H1 (cell line): ENCODE measurements at regions not wholly inside any gene's neighbourhood (a gene's known extent, or its start where the extent isn't known, plus 50 kb on each side); places are given as distances from the start of the nearest gene placed in this dataset.

Source experiments
- CTCF ChIA-PET: fragments of 300-600 bp; sonication (Branson Sonifier 250); formaldehyde crosslinking; loops from one replicate; lab custom pipeline; 2021; ENCODE audit not compliant: partially characterized antibody; lab: Charles Lee
- POLR2A ChIA-PET: fragments of 300-600 bp; sonication (Branson Sonifier 250); formaldehyde crosslinking; loops from one replicate; lab custom pipeline; 2021; ENCODE audit warnings: inconsistent platforms; ENCODE audit not compliant: partially characterized antibody; lab: Charles Lee
- DNase-seq, 2 experiments: peaks; one replicate each; pipeline versions ENCODE4 v3.0.0 to v3.0.0-alpha.2; 2010 to 2022; ENCODE audit warnings: low spot score in 2 of 2, low read depth in 1 of 2, mixed read lengths in 1 of 2
- FAIRE-seq: peaks from 2 replicates; lab custom pipeline; 2011; peaks lifted over from hg19 to GRCh38; lab: Jason Lieb, UNC
- H2AFZ ChIP-seq: 2 replicates; pipeline ENCODE4 v1.8.1; 2012; ENCODE audit warnings: low read length, inconsistent platforms
- H2AK5ac ChIP-seq: 2 replicates; pipeline ENCODE4 v1.6.1; 2013; ENCODE audit warnings: low read depth, low read length
- H2BK120ac ChIP-seq: replicated peaks from 2 replicates; pipeline ENCODE3; 2013; ENCODE audit warnings: low read depth, low read length, inconsistent platforms
- H2BK12ac ChIP-seq: 2 replicates; pipeline ENCODE4 v1.6.1; 2013; ENCODE audit warnings: low read depth, low read length
- H2BK15ac ChIP-seq: 2 replicates; pipeline ENCODE4 v1.6.1; 2013; ENCODE audit warnings: low read length
- H2BK20ac ChIP-seq: 2 replicates; pipeline ENCODE4 v1.6.1; 2013; ENCODE audit warnings: low read length
- H2BK5ac ChIP-seq: 2 replicates; pipeline ENCODE4 v1.6.1; 2013; ENCODE audit warnings: low read depth, low read length
- H3K14ac ChIP-seq: 2 replicates; pipeline ENCODE4 v1.6.1; 2013; ENCODE audit warnings: inconsistent platforms; ENCODE audit not compliant: insufficient read length
- H3K18ac ChIP-seq: 2 replicates; pipeline ENCODE4 v1.6.1; 2013; ENCODE audit warnings: low read length; ENCODE audit errors: extremely low read depth
- H3K23ac ChIP-seq: 2 replicates; pipeline ENCODE4 v1.6.1; 2013; ENCODE audit warnings: inconsistent platforms; ENCODE audit not compliant: insufficient read length
- H3K23me2 ChIP-seq: 2 replicates; pipeline ENCODE4 v1.6.1; 2013; ENCODE audit warnings: low read depth, low read length
- H3K27ac ChIP-seq: 2 replicates; pipeline ENCODE4 v1.6.1; 2011; ENCODE audit warnings: low read depth, low read length, inconsistent platforms
- H3K27me3 ChIP-seq, 4 experiments: replicated peaks in 1 of 4; 1 replicate in 1 of 4; 2 replicates in 3 of 4; pipeline versions ENCODE4 v1.6.1 to v1.8.1; 2011 to 2013; ENCODE audit warnings: low read length in 3 of 4, mild to moderate bottlenecking in 3 of 4, inconsistent platforms in 2 of 4, mixed read lengths in 2 of 4, moderate library complexity in 1 of 4; ENCODE audit not compliant: control insufficient read depth in 3 of 4, insufficient read depth in 3 of 4; ENCODE audit errors: extremely low read depth in 1 of 4
- H3K36me3 ChIP-seq, 4 experiments: 2 replicates each; pipeline versions ENCODE4 v1.6.1 to v1.8.1; 2011 to 2013; ENCODE audit warnings: mild to moderate bottlenecking in 4 of 4, low read length in 3 of 4, moderate library complexity in 2 of 4, control low read depth in 1 of 4, inconsistent platforms in 1 of 4; ENCODE audit not compliant: insufficient read depth in 4 of 4, control insufficient read depth in 2 of 4
- H3K4ac ChIP-seq: replicated peaks from 2 replicates; pipeline ENCODE3; 2013; ENCODE audit warnings: low read length, low read depth, mixed read lengths, inconsistent platforms; ENCODE audit not compliant: insufficient read length
- H3K4me1 ChIP-seq, 4 experiments: replicated peaks in 1 of 4; 1 replicate in 1 of 4; 2 replicates in 3 of 4; pipeline versions ENCODE4 v1.6.1 to v1.8.1; 2011 to 2013; ENCODE audit warnings: low read length in 3 of 4, inconsistent platforms in 2 of 4, mixed read lengths in 1 of 4; ENCODE audit not compliant: insufficient read depth in 4 of 4, control insufficient read depth in 3 of 4
- H3K4me2 ChIP-seq, 2 experiments: 2 replicates each; pipeline versions ENCODE4 v1.6.1 to v1.8.1; 2011 to 2013; ENCODE audit warnings: low read depth in 2 of 2, low read length in 2 of 2, control low read depth in 1 of 2, inconsistent platforms in 1 of 2, mild to moderate bottlenecking in 1 of 2; ENCODE audit not compliant: insufficient read depth in 1 of 2
- H3K4me3 ChIP-seq, 4 experiments: fragments of 200-600, 300-600 bp in 1 of 4; sonication (generic), shearing (Covaris generic), sonication (Bioruptor Twin) in 1 of 4; 2 replicates each; pipeline versions ENCODE4 v1.5.1 to v1.8.1; 2011 to 2016; ENCODE audit warnings: low read length in 4 of 4, low read depth in 3 of 4, control low read depth in 2 of 4, inconsistent platforms in 2 of 4, mild to moderate bottlenecking in 2 of 4, mixed read lengths in 1 of 4, moderate library complexity in 1 of 4; ENCODE audit not compliant: insufficient read depth in 2 of 4; ENCODE audit errors: extremely low read depth in 1 of 4
- H3K56ac ChIP-seq: replicated peaks from 2 replicates; pipeline ENCODE3; 2013; ENCODE audit warnings: low read depth, mild to moderate bottlenecking, mixed read lengths, low read length, inconsistent platforms; ENCODE audit not compliant: insufficient read length
- H3K79me1 ChIP-seq: 2 replicates; pipeline ENCODE4 v1.6.1; 2013; ENCODE audit warnings: low read depth, low read length, control low read depth
- H3K79me2 ChIP-seq, 2 experiments: 2 replicates each; pipeline versions ENCODE4 v1.6.1 to v1.8.1; 2012 to 2013; ENCODE audit warnings: low read length in 2 of 2, mild to moderate bottlenecking in 2 of 2, inconsistent platforms in 1 of 2; ENCODE audit not compliant: insufficient read depth in 2 of 2, control insufficient read depth in 1 of 2
- H3K9ac ChIP-seq, 4 experiments: replicated peaks in 1 of 4; 1 replicate in 1 of 4; 2 replicates in 3 of 4; pipeline versions ENCODE4 v1.6.1 to v1.8.1; 2011 to 2013; ENCODE audit warnings: low read depth in 3 of 4, low read length in 3 of 4, control low read depth in 2 of 4, mild to moderate bottlenecking in 2 of 4, moderate library complexity in 2 of 4, inconsistent platforms in 1 of 4; ENCODE audit errors: extremely low read depth in 1 of 4
- H3K9me3 ChIP-seq, 2 experiments: 2 replicates each; pipeline versions ENCODE4 v1.6.1 to v1.8.1; 2012 to 2013; ENCODE audit warnings: mild to moderate bottlenecking in 2 of 2, moderate library complexity in 2 of 2, control low read depth in 1 of 2, inconsistent platforms in 1 of 2, low read depth in 1 of 2, low read length in 1 of 2, mixed read lengths in 1 of 2; ENCODE audit not compliant: insufficient read depth in 2 of 2
- H4K20me1 ChIP-seq, 2 experiments: replicated peaks in 1 of 2; 2 replicates each; pipeline versions ENCODE3 to v1.8.1; 2011 to 2013; ENCODE audit warnings: inconsistent platforms in 2 of 2, low read length in 2 of 2, mild to moderate bottlenecking in 1 of 2; ENCODE audit not compliant: insufficient read depth in 2 of 2, control insufficient read depth in 1 of 2
- H4K5ac ChIP-seq: 2 replicates; pipeline ENCODE4 v1.6.1; 2013; ENCODE audit warnings: low read length, low read depth, mixed read lengths, inconsistent platforms; ENCODE audit not compliant: insufficient read length
- H4K8ac ChIP-seq: 2 replicates; pipeline ENCODE4 v1.8.0; 2013; ENCODE audit warnings: mild to moderate bottlenecking, moderate library complexity, low read length, inconsistent platforms; ENCODE audit not compliant: insufficient read depth; ENCODE audit errors: extremely low read depth
- H4K91ac ChIP-seq: replicated peaks from 2 replicates; pipeline ENCODE3; 2013; ENCODE audit warnings: low read length, mixed read lengths, inconsistent platforms; ENCODE audit not compliant: insufficient read length
- ASH2L ChIP-seq: fragments of 200-600, 300-600 bp; sonication (generic); IDR thresholded peaks from one replicate; pipeline ENCODE4 v1.7.1; 2017; ENCODE audit warnings: low read length
- ATF3 ChIP-seq: IDR thresholded peaks from 2 replicates; pipeline ENCODE4 v1.6.1; 2011; ENCODE audit warnings: low read depth, mild to moderate bottlenecking, low read length; ENCODE audit not compliant: insufficient read depth
- EP300 ChIP-seq, 2 experiments: IDR thresholded peaks; 1 replicate in 1 of 2; 2 replicates in 1 of 2; pipeline ENCODE4 v1.6.1; 2011 to 2012; ENCODE audit warnings: low read depth in 2 of 2, low read length in 2 of 2, mild to moderate bottlenecking in 2 of 2, borderline replicate concordance in 1 of 2, inconsistent platforms in 1 of 2, moderate library complexity in 1 of 2
- FOSL1 ChIP-seq: IDR thresholded peaks from 2 replicates; pipeline ENCODE4 v1.6.1; 2011; ENCODE audit warnings: mild to moderate bottlenecking, low read depth, low read length, moderate library complexity; ENCODE audit not compliant: insufficient read depth
- POU5F1 ChIP-seq: IDR thresholded peaks from 2 replicates; pipeline ENCODE4 v1.6.1; 2011; ENCODE audit warnings: low read depth, mild to moderate bottlenecking, low read length, moderate library complexity
- RAD21 ChIP-seq, 2 experiments: IDR thresholded peaks in 1 of 2; conservative IDR thresholded peaks in 1 of 2; 2 replicates each; pipeline ENCODE4 v1.6.1; 2011; ENCODE audit warnings: low read depth in 2 of 2, low read length in 2 of 2, improper control_type of control experiment in 1 of 2, inconsistent platforms in 1 of 2, mild to moderate bottlenecking in 1 of 2, moderate library complexity in 1 of 2
- SRF ChIP-seq: IDR thresholded peaks from 2 replicates; pipeline ENCODE4 v1.6.1; 2011; ENCODE audit warnings: mild to moderate bottlenecking, low read depth, low read length, moderate library complexity
- TAF7 ChIP-seq: optimal IDR thresholded peaks from 2 replicates; pipeline ENCODE3; 2011; ENCODE audit warnings: low read depth, mild to moderate bottlenecking, inconsistent platforms, low read length, moderate library complexity, borderline replicate concordance
- TEAD4 ChIP-seq: IDR thresholded peaks from 2 replicates; pipeline ENCODE4 v1.6.1; 2012; ENCODE audit warnings: low read depth, low read length, inconsistent platforms, mixed read lengths
- ZNF274 ChIP-seq: IDR thresholded peaks from 2 replicates; pipeline ENCODE4 v1.7.0; 2012; ENCODE audit warnings: low read length, borderline replicate concordance; ENCODE audit errors: extremely low read depth
- WGBS, 2 experiments: shearing (Covaris generic) in 1 of 2; methylation state at CpG; one replicate each; pipeline versions ENCODE4 v1.1.6 to v1.1.7; 2013 to 2015; ENCODE audit warnings: low lambda C conversion rate in 2 of 2, mixed read lengths in 2 of 2, inconsistent platforms in 1 of 2, low coverage in 1 of 2, missing lambda C conversion rate in 1 of 2; ENCODE audit not compliant: insufficient replicate concordance in 2 of 2, insufficient coverage in 1 of 2, insufficient read length in 1 of 2; ENCODE audit errors: extremely low coverage in 1 of 2, missing lambda C conversion rate in 1 of 2; 5-methylcytosine and 5-hydroxymethylcytosine counted together

- no peaks in the 10 kb centered on the region for H3K36me3 ChIP-seq
- H4K91ac ChIP-seq = no peak overlapping the region
- no peak overlapping the region for H2BK120ac ChIP-seq
- no peak overlapping the region for H4K5ac ChIP-seq
- no peak overlapping the region for H2BK15ac ChIP-seq
- peaks cover 0 to 4% (median 2%) of the 10 kb centered on the region in 4 experiments; a peak in 2 of 7 replicates for H3K4me1 ChIP-seq
- no peaks in the 10 kb centered on the region for H3K27me3 ChIP-seq
- no peaks in the 10 kb centered on the region for H4K20me1 ChIP-seq
- no peaks in the 10 kb centered on the region for H3K9me3 ChIP-seq
- no peak overlapping the region for H3K56ac ChIP-seq
- DNase-seq (no peak), FAIRE-seq (no peak)
- H3K18ac ChIP-seq = no peak overlapping the region
- CTCF ChIA-PET = interaction anchor here (0.6 to 1.5 kb wide), 5 partner anchors 11 to 221 kb away, joined by 3 read pairs; no protein-coding TSS in a partner anchor
- no peak overlapping the region for H3K4me2 ChIP-seq
- no peak overlapping the region for H3K14ac ChIP-seq
- H3K4me3 ChIP-seq = no peak overlapping the region
- no peak overlapping the region for H3K4ac ChIP-seq
- no peak overlapping the region; the same call in 1 of the 2 replicates for H2AK5ac ChIP-seq
- no peak overlapping the region for H2AFZ ChIP-seq
- WGBS, 2 experiments = 79% methylated on average over 3 of the region's 3 CpGs; no CpG with 5 or more reads in 1 of the 2 experiments
- no peak overlapping the region for H2BK5ac ChIP-seq
- H3K23me2 ChIP-seq = no peaks in the 10 kb centered on the region
- H3K27ac ChIP-seq = no peak overlapping the region
- H3K79me2 ChIP-seq = no peaks in the 10 kb centered on the region
- no peak overlapping the region for H2BK20ac ChIP-seq
- no peak overlapping the region for H3K23ac ChIP-seq
- H2BK12ac ChIP-seq = no peak overlapping the region
- no peak overlapping the region for H3K9ac ChIP-seq
- H3K79me1 ChIP-seq = no peaks in the 10 kb centered on the region
- no peak overlapping the region for H4K8ac ChIP-seq
- POLR2A ChIA-PET = interaction anchor here (0.9 to 2.0 kb wide), 2 partner anchors 12 to 35 kb away, joined by 3 to 4 read pairs; no protein-coding TSS in a partner anchor
- TF ChIP-seq RAD21 (IDR thresholded peaks at IDR 0.05 in 1 of 2, conservative IDR thresholded peaks at IDR 0.05 in 1 of 2; ENCODE audit: low read depth in 2 of 2, low read length in 2 of 2) (no peak), ASH2L (no peak), POU5F1 (no peak), EP300 (IDR thresholded peaks at IDR 0.05; ENCODE audit: borderline replicate concordance in 1 of 2, low read depth in 2 of 2, low read length in 2 of 2) (no peak), SRF (no peak), TAF7 (no peak), ATF3 (no peak), ZNF274 (no peak), FOSL1 (no peak), TEAD4 (no peak)
These were observed 92.7 kb upstream of the ARMC2 start for GRCh38 chr6:108755257-108756240.
